ENCODE measurements at regions not wholly inside any gene's neighbourhood (a gene's known extent, or its start where the extent isn't known, plus 50 kb on each side); places are given as distances from the start of the nearest gene placed in this dataset.

- POLR2A ChIA-PET = no interaction called here
- no CpG with 5 or more reads among the region's 2 CpGs for WGBS (ENCODE audit: low lambda C conversion rate)
- Histone ChIP-seq H2AFZ (ENCODE audit: low read depth) (no peak overlapping the region), H3K4me2 (no peak overlapping the region), H3F3A (replicated peaks; ENCODE audit: insufficient read depth) (no peaks in the 10 kb centered on the region), H4K20me1 (ENCODE audit: insufficient read depth) (no peaks in the 10 kb centered on the region), H3K27me3 (ENCODE audit: insufficient read depth) (no peaks in the 10 kb centered on the region), H3K9me3 (no peaks in the 10 kb centered on the region), H3K9me2 (no peaks in the 10 kb centered on the region), H3K79me2 (ENCODE audit: insufficient read depth) (no peaks in the 10 kb centered on the region), H3K27ac (ENCODE audit: low read depth in 2 of 2, low read length in 1 of 2) (no peak overlapping the region), H3K4me3 (ENCODE audit: low read depth in 2 of 2, low read length in 1 of 2) (no peak overlapping the region), H3K9ac (no peak overlapping the region), H3K4me1 (ENCODE audit: control insufficient read depth in 1 of 2, insufficient read depth in 2 of 2, low read depth in 1 of 2, low read length in 1 of 2) (no peaks in the 10 kb centered on the region), H3K36me3 (replicated peaks in 1 of 2; ENCODE audit: control insufficient read depth in 1 of 2, insufficient read depth in 2 of 2, low read length in 1 of 2) (no peaks in the 10 kb centered on the region)
- DNase-seq = no peak
- CTCF ChIA-PET = no interaction called here
- no peak for TF ChIP-seq IRF3 (IDR thresholded peaks at IDR 0.05; ENCODE audit: low read depth, low read length)
- no peak for TF ChIP-seq FOSL2 (IDR thresholded peaks at IDR 0.05; ENCODE audit: borderline replicate concordance, low read depth)
- TF ChIP-seq USF2 (IDR thresholded peaks at IDR 0.05; ENCODE audit: borderline replicate concordance, low read depth, low read length) = no peak
- TF ChIP-seq TEAD4 (IDR thresholded peaks at IDR 0.05; ENCODE audit: borderline replicate concordance, insufficient read depth) = no peak
- TF ChIP-seq GABPA (IDR thresholded peaks at IDR 0.05; ENCODE audit: low read depth) = no peak
- no peak for TF ChIP-seq ELF1 (IDR thresholded peaks at IDR 0.05)
- no peak for TF ChIP-seq ZBTB33 (IDR thresholded peaks at IDR 0.05; ENCODE audit: borderline replicate concordance, low read depth)
- TF ChIP-seq USF1 (IDR thresholded peaks at IDR 0.05; ENCODE audit: borderline replicate concordance, low read depth) = no peak
- no peak for TF ChIP-seq RCOR1 (IDR thresholded peaks at IDR 0.05; ENCODE audit: low read length)
- no peak for TF ChIP-seq CTCF (IDR thresholded peaks at IDR 0.05)
- TF ChIP-seq POLR2AphosphoS5 (IDR thresholded peaks at IDR 0.05; ENCODE audit: low read depth, low read length) = no peak
- TF ChIP-seq YY1 (IDR thresholded peaks at IDR 0.05; ENCODE audit: low read depth) = no peak
- TF ChIP-seq GATA2 (CRISPR knock-in tag; IDR thresholded peaks at IDR 0.05) = no peak
- no peak for TF ChIP-seq MAX (IDR thresholded peaks at IDR 0.05; ENCODE audit: low read depth)
These were observed 329.4 kb upstream of the BOD1L1 start for GRCh38 chr4:13956947-13957346.

Data from SK-N-SH (cell line).